RWPE1 (cell line): ENCODE measurements at regions not wholly inside any gene's neighbourhood (a gene's known extent, or its start where the extent isn't known, plus 50 kb on each side); places are given as distances from the start of the nearest gene placed in this dataset.
"Not testable (repeated sequence)": the region's sequence is repeated elsewhere in the genome, so short reads cannot be mapped to it uniquely, and the experiment has no call there.

Experiments
- CTCF ChIA-PET: fragments of 350-600 bp; sonication (Branson Sonifier 250); formaldehyde crosslinking; extraction: SDS; loops from one replicate; lab custom pipeline; 2021; lab: Yijun Ruan, JAX
- POLR2A ChIA-PET: fragments of 400-600 bp; formaldehyde crosslinking; extraction: SDS; loops from one replicate; lab custom pipeline; 2020; ENCODE audit warnings: antibody characterized with exemption; ENCODE audit not compliant: low non-redundant PET; lab: Yijun Ruan, JAX
- DNase-seq: peaks from one replicate; pipeline ENCODE4 v3.0.0; 2012; ENCODE audit warnings: low spot score
- H3K27ac ChIP-seq: fragments of 450-650 bp; 2 replicates; pipeline ENCODE4 v1.5.1; 2017
- TF ChIP-seq, protein P1 (sequence below): fragments of 450-650 bp; conservative IDR thresholded peaks from 2 replicates; pipeline ENCODE4 v1.5.1; 2017; ENCODE audit warnings: low read depth, mild to moderate bottlenecking

GRCh38 chr2:192687015-192687414 lies 492.3 kb upstream of the TMEFF2 start:
- DNase-seq: no peak
- no peak overlapping the region for H3K27ac ChIP-seq
- ChIA-PET POLR2A (no interaction called here), CTCF (no interaction called here)
- TF ChIP-seq, protein P1, sequence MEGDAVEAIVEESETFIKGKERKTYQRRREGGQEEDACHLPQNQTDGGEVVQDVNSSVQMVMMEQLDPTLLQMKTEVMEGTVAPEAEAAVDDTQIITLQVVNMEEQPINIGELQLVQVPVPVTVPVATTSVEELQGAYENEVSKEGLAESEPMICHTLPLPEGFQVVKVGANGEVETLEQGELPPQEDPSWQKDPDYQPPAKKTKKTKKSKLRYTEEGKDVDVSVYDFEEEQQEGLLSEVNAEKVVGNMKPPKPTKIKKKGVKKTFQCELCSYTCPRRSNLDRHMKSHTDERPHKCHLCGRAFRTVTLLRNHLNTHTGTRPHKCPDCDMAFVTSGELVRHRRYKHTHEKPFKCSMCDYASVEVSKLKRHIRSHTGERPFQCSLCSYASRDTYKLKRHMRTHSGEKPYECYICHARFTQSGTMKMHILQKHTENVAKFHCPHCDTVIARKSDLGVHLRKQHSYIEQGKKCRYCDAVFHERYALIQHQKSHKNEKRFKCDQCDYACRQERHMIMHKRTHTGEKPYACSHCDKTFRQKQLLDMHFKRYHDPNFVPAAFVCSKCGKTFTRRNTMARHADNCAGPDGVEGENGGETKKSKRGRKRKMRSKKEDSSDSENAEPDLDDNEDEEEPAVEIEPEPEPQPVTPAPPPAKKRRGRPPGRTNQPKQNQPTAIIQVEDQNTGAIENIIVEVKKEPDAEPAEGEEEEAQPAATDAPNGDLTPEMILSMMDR: no peak

- POLR2A ChIA-PET, H3K27ac ChIP-seq, DNase-seq, CTCF ChIA-PET: not testable (repeated sequence)
Observed at GRCh38 chr2:192682511-192682910, 487.8 kb upstream of the TMEFF2 start.

DNA sequence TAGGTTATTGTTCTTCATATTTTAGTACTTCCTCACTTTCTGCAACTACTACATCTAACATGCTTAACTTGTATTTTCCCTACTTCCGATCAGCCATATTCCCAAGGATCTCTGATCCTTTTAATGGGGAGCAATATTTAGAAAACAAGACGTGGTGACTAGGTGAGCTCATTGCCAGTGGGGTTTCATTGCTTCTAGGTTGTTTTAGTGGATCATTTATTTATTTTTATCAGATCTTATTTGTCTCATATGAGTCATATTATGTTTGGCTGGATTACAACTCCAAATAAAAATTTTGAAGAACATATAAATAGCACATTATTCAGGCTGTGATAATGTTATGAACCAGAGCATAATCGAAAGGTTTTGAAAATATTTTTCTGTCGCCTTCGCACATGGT lies 480.9 kb upstream of the TMEFF2 start:
- CTCF ChIA-PET: no interaction called here
- H3K27ac ChIP-seq: no peak overlapping the region
- TF ChIP-seq, protein P1: no peak
- POLR2A ChIA-PET: no interaction called here
- no peak for DNase-seq

DNA sequence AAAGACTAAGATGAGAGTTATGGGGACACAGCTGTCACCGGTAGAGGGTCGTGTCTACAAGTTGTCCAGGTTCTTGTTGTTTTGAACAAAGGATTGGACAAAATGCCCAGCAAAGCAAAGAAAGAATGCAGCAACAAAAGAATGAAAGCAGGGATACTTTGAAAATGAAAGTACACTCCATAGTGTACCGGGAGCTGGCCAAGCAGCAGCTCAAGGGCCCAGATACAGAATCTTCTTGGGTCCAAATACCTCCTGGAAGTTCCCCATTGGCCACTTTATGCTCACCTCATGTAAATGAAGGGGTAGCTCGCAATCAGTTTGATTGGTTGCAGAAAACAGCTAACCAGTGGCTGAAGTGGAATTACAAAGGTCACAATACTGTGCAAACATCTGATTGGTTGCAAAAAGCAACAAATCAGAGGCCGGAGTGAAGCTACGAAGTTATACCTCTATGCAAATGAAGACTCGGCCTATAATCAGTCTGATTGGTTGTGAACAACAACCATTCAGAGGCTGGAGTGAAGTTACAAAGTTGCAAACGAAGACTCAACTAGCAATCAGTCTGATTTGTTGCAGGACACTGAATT lies 474.9 kb upstream of the TMEFF2 start:
- TF ChIP-seq, protein P1: no peak
- no peak for DNase-seq
- no peak overlapping the region for H3K27ac ChIP-seq
- CTCF ChIA-PET: no interaction called here
- POLR2A ChIA-PET: no interaction called here

DNA sequence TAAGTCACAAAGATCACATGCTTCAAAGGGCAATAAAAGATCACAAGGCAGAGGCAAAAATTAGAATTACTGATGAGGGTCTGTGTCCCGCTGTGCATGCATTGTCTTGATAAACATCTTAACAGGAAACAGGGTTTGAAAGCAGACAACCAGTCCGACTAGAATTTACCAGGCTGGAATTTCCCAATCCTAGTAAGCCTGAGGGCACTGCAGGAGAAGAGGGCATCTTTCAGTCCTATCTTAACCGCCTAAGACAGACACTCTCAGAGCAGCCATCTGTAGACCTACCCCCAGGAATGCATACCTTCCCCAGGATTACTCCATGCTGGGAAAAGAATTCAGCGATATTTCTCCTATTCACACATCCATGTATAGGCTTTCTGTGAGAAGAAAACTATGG lies 465.8 kb upstream of the TMEFF2 start:
- H3K27ac ChIP-seq, POLR2A ChIA-PET, CTCF ChIA-PET, DNase-seq: not testable (repeated sequence)

DNA sequence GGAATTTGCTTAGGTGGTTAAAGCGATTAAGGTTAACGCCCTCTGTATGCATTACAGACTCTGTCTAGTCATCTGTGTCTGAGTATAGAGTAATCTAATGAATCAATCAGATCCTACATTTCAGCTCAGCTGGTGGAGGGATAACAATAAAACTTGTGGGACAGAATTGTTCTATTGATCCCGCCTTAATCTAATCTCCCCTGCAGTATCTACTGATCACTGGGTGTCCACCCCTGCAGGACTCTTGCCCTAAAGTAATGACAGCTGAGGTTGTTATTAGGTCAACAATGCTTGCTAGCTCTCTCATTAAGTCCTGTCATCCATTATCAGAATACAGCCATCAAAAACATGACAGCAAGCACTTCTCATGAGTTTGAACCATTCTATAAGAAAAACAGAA lies 462.6 kb upstream of the TMEFF2 start:
- no peak overlapping the region for H3K27ac ChIP-seq
- CTCF ChIA-PET: no interaction called here
- no peak for DNase-seq
- POLR2A ChIA-PET: no interaction called here
- TF ChIP-seq, protein P1: no peak

DNA sequence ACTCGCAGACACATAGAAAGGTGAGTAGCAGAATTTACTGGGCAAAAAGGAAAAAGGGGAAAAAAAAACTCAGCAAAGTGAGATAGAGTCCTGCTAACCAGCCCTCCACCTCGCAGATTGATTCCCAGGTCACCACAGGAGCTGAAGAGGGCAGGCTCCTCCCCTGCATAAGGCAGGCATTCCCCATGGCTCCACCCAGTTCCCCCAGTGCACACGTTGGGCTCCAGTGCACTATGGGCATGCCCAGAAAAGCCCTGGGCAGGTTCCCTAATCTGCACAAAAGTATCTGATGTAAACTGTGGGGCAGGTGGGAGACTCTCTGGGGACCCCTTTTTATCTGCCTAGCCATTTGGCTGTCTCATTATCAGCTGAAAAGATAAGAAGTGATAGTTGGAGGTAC lies 461.2 kb upstream of the TMEFF2 start:
- DNase-seq: no peak
- POLR2A ChIA-PET: no interaction called here
- H3K27ac ChIP-seq: no peak overlapping the region
- CTCF ChIA-PET: interaction anchor here (0.6 to 0.7 kb wide), 2 partner anchors 21 to 494 kb away, joined by 3 read pairs; no protein-coding TSS in a partner anchor
- TF ChIP-seq, protein P1: no peak
